NCI-H446 treated with DMSO at 0.1 percent for 48 hours (cell line): ENCODE measurements at regions not wholly inside any gene's neighbourhood (a gene's known extent, or its start where the extent isn't known, plus 50 kb on each side); places are given as distances from the start of the nearest gene placed in this dataset.

Experiments
- DNase-seq: peaks from one replicate; lab custom pipeline; 2025; lab: John Stamatoyannopoulos, UW

DNA sequence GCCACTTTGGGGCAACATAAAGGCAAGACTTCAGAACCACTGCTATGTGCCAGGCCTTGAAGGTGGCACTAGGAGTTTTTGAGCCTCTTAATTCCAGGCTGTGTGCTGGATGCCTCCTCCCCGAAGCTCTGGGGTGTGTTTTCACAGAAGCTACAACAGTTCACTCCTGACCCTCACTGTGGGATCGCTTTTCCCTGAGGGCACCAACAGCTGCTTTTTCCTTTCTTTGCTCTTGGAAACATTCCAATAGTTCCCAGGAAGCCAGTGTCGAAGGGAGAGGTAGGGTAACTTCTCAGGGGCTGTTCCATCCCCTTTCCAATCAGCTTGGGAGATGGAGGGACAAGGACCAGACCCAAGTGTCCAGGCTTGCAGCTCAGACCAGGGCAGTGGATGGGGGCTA, 153.4 kb downstream of the C1orf94 start:
- no peak for DNase-seq

DNA sequence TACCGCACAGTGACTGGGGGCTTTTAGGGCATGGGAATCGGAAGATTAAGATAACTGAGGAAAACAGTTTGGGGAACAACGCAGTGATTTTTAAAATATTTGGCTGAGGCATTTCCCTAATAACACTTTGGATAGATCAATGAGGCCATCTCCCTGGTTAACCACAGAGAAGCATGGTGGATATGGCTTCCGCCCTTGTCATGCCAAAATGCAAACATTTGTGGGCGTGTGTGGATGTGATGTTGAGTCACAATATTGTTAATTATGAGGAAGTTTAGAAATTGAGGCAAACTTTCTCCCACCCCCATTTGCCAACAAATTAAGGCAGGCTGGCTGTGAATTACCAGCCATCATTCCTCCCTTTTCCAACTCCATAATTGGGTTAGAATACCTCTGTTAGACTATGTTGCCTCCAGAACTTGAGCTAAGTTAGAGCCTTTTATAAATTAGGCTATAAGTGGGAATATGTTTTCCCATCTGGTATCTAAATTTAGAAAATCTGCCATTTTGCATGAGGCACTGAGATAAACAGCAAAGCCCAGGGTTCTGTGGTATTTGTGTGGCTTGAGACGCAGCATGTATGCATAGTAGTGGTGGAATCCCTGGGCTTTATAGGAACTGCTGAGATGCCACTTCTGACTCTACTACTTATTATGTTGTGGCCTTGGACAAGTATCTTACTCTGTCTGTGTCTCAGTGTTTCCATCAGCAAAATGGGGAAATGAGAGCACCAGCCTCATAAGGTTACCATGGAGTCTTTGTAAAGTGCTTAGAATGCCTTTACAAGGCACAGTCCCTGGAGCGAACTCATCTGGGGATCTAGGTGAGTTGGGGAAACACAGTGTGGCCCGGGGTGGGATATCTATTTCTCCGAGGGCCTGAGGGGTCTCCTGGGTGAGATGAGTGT, 154.6 kb downstream of the C1orf94 start:
- no peak for DNase-seq

DNA sequence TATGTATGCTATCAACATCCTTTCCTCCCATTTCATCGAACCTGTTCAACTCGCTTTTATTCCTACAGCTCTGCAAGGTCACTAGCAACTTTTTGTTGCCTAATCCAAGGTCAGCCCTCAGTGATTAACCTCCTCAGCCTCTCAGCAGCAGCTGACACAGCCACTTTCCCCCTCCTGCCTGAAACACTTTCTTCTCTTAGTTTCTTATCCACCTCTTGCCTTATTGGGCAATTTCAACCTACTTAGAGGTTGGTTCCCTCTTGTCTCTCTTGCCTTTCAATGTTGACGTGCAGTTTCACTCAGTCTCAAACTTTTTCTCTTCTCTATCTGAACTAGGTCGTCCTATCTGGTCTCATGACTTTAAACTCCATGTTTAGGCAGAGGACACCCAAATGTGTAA, 156.3 kb downstream of the C1orf94 start:
- no peak for DNase-seq

DNA sequence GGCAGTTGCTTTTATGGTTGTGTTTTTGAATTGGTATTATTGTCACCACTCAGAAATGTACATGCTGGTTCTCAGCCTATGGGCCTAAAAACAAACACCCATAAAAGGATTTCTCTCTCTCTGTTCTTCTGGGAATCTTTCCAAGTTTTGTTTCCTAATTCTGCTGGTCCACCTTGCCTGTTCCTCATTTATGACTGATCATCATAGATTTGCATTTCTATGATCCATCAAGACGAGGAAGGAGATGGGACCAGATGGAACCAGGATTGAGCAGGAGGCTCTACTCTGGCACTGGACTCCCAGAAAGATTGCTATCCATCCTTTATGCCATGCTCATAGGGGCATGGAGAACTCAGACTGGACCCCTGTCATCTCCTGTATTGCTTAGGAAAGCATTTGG, 162.2 kb downstream of the C1orf94 start:
- no peak for DNase-seq

DNA sequence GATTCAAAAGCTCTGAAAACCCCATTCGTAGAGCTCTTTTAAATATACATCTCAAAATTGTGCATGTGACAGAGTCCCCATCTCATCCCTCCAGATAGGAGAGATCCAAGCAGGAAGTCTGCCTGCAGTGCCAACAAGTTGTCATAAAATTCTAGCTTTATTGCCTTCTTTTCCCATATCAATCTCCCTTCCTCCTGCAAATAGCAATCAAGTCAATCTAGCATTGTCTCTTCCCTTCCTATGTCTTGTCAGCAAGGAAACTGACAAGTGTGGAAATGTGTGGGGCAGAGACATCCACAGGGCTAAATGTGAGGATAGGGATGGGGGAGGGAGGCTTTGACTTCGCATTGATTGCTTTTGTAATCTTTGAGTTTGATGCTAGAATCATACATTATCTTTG, 165.2 kb downstream of the C1orf94 start:
- no peak for DNase-seq

DNA sequence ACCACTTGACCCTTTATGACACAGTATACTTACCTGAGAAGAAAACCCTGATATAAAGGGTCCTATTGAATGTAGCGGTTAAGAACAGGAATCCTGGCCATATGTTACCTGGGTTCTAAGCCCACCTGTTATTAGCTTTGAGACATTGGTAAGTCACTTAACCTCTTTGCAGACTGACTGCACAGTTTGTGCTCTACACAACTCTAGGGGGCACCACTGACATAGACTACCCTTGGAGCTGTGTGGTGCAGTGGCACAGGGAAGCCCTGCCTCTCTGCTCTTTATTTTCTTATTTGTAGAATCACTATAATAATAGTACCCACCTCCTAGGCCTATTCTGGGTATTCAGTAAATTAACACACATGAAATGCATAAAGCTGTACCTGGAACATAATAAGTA, 165.6 kb downstream of the C1orf94 start:
- DNase-seq, result no peak

DNA sequence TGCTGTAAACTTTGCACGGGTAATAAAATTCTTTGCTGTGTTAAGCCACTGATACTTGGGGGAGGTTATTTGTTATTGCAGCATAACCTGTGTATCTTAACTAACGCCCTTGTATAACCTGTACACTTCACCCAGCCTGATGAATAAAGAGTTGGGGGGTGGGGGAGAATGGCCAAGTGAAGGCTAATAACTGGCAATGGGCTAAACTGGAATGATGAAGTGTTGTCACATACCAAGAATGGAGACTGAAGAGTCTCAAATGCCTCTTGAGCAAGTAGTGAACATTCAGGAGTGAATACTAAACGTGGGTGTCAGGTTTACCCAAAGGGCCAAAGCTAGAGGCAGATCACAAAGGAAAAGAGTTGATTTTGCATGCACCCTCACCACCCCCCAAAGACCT, 169.4 kb downstream of the C1orf94 start:
- no peak for DNase-seq

DNA sequence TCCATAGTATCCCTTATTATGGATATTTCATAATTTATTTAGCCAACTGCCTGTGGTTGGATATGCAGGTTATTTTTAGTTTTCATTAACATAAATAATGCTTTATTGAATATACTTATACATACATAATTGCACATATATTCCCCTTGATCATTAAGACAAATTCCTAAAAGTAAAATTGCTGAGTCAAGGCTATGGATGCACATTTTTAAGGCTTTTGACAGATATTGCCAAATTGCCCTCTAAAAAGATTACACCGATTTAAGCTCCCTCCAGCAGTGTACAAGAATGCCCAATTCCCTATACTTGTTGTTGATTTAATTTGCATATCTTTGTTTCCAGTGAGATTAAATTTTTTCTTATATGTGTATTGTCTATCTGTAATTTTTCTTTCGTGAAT, 176.7 kb downstream of the C1orf94 start:
- DNase-seq, result no peak

DNA sequence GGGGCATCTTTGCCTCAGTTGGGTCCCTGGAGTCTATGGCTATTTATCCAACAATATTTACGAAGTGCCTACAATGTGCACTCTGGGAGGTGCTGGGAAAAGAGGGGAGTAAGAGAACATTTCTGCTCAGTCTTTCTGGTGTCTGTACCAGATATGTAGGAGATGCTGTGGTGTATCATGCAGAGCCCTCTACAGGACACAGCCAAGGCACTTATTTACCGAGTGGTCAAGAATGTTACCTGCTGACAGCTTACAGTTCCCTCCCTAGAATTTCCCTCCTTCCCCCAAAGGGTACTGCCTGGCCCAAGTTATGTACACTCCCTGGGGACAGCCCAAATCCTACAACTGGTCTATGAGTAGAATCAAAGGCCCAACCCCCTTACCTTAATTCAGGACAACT, 177.7 kb downstream of the C1orf94 start:
- no peak for DNase-seq

DNA sequence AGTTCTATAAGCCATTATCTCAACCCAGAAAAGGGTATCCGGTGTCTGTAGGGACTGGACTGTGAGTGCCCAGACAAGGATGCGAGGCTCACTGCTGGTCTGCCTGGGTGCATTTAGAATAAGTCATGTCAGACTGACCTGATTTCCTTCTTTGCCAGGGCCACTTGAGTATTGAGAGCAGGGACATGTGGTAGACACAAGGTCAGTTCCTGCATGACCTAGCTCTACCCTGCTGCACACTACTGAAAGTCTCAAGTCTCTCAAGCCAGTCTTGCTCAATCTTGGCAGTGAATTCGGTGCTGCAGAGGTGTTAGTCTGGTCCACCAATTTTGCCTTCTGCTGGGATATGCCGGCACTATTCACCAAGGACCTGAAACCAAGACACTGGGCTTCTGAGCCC, 180.1 kb downstream of the C1orf94 start:
- DNase-seq, result no peak

DNA sequence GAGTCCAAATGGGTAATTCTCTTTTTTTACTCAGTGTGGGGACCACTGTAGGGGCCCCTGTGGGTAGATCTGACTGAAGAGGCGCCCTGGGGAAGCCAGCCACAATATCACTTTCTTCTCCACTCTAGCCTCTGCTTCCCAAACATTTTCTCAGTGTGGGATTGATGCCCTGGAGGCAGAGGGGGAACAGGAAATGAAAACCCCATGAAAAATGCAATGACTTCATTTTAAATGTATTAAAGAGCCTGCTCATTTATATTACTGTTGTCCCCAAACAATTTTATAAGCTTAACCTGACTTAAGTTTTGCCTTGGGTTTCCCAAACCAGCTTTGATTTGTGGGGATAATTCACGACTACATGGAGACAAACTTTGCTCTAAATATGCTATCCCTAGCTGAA, 181.9 kb downstream of the C1orf94 start:
- no peak for DNase-seq

DNA sequence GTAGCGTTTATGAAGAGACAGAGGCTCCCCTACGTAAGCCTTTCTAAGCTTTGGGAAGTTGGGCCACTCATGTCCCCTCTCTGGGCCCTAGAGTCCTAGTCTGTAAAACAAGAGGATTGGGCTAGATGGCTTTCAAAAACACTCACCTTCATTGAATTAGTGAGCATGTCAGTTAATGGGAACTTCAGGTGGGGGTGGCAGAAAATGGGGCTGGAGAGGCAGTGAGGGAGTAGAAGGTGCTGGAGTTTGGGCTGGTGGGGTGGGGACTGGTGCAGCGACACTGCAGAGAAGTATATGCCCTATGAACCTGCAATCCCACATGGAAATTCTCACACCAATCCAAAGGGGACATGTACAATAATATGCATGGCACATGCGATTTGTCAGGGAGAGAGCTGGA, 182.7 kb downstream of the C1orf94 start:
- no peak for DNase-seq

DNA sequence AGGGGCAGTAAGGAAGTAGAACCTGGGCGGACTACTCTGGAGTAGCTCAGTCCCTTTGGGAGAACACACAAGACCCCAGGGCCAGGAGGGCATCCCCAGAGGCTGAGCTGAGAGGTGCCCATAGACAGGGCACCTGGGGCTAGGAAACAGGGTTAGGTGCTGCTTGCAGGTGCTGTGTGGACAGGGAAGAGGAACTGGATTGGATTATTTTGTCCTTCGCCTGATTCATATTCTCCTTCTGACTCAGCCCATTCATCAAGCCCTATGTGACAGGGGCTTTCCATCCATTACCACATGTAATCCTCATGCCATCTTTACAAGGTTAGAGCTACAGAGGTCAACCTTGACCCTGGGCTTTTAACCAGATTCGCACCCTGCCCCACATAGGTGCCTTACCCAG, 183.9 kb downstream of the C1orf94 start:
- no peak for DNase-seq

DNA sequence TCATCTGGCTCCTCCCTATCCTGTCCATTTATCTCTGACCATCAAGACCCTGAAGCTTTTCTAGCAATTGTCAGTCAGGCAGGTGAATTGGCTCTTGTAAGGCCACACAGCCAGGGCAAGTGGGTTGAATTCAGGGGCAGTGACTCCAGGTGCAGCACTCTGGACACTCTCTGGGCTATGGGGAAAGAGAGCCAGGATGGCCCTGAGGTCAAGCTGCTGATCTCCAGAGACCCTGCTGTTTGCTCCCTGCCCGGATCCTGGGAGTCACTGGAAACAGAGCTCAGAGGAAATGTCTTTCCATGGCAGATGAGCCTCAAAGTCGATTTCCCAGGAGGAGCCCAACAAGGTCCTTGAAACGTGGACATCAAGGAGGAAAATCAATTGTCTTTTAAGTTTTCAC, 184.4 kb downstream of the C1orf94 start:
- DNase-seq, result no peak

DNA sequence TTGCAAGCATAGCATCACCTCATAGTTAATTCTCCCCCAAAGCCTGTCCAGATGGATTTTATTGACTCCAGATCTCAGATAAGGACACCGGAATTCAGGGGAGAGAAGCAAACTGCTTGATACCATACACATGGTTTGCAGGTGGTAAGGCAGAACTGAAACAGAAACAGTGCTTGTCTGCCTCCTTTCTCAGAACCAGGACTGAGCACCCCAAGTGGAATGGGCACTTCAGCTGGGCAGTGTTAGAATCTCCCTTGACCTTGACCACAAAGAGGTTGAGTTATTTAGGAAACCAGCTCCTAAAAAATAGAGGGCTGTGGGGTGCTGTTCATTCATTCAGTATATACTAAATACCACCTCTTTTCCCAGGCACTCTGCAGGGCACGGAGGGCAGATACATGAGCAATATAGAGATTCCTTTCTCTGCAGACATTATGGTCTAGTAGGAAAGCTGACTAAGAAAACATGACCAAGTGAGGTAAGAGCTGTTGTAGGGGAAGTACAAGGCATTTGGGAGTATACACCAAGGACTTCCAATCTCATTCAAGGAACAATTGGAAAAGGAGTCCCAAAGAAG, 185.2 kb downstream of the C1orf94 start:
- no peak for DNase-seq

DNA sequence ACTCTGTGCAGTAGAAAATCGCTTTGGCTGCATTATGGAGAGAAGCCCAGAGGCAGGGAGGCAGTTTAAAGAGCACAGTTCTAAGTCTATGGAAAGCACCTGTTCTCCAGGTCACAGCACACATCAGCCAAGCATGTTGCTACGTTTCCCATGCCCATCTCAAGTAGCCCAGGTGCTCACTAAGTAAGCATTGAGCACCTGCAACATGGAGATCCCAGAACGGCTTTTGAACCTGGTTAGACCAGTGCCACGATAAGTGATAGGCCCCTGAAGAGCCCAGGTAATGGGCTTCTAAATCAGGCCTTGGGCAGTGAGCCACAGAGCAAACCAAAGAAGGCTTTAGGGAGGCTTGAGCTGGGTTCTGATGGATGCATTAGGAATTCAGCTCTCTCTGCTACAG, 186.2 kb downstream of the C1orf94 start:
- DNase-seq, result no peak

DNA sequence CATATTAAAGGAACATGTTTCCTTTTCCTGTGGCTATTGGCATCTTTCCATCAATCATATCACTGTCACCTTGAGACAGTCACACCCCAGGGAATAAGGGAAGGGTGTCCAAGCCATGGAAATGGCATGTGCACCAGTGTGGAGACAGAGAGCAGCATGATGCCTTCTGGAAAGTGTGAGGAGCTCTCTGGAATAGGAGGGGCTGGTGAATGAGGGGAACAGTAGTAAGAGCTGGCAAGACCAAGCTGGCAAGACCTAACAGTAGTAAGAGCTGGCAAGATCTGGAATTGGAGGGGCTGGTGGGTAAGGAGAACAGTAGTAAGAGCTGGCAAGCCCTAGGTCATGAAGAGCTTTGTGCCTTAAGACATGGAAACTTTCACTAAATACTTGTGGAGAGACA, 186.7 kb downstream of the C1orf94 start:
- DNase-seq, result no peak

DNA sequence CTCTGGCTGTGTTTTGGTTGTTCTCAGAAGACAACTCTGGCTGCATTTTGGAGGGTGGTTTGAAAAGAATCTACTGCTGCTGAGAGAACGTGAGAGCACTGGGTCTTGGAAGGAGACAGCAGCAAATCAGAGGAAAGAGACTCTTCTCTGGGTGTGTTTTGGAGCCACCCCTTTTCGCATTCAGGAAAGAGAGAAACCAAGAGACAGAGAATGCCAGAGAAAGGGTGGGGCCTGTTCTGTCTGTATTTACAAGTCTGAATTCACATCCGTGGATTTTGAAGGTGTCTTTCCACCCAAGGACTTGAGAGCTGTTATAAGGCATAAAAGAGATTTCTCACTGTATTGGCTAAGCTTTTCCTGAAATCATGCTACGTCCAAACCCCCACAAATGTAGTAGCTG, 187.2 kb downstream of the C1orf94 start:
- no peak for DNase-seq

DNA sequence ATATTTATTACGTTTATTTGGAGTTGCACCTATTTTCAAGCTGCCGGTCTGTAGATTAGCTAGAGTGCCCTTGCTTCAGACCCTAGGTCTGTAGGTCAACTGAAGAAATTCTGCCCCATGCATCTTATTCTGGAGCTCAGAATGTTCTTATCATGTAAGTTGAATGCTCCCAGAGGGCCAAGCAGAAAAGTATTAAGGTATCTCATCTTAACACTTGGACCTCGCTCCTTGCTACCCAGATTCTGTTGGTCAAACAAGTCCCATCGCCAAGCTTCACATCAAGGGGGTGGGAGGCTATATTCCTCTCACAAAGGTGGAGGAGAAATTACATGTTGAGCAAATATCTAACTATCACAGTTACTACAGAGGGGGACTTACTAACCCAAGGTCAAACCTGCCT, 187.7 kb downstream of the C1orf94 start:
- no peak for DNase-seq

DNA sequence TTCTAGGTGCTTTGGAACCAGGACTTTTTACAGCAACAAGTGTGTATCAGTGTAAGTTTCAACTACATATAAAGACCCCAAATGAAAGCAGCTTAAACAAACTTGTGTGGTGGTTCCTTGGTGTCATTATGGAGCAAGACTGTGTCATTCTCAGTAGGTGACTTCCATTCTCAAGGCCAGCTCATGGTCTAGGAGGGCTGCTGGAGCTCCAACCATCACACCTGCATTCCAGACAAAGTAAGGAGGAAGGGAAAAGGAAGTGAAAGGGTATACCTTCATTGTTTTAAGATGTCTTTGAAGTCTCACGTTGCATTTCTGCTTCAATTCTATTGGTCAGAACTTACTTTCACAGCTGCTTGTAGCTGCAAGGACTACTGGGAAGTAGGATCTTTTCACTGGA, 188.6 kb downstream of the C1orf94 start:
- no peak for DNase-seq

DNA sequence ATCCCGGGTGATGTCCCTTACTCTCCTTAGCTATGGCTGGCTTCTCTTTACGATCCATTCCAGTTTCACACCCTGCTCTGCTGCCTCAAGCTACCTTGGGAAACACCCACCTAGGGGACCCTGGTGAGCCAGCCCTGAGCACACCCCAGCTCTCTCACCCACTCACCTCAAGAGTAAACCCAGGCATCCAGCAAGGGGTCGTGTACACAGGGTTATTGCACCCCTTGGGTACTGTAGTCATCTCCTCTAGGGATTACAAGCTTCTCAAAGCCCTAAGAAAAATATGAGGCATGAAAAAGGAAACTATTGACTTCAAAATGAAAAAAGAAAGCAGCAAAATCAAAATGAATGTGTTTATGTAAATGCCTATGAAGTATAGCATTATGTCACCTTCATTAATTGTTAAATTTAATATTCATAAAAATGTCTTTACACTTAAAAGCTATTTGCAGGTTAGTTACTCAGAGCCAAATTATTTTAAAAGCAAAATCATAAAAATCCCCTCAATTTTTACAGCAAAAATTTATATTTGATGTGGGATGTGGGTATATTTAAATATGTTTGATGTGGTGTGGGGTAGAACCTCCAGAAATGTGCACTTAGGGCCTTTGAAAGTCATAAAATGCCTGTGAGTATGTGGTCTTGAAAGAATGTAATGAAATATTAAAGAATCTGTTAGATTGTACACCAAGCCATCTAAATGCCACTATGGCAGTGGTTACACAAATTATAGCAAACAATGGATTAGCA, 190.3 kb downstream of the C1orf94 start:
- no peak for DNase-seq

DNA sequence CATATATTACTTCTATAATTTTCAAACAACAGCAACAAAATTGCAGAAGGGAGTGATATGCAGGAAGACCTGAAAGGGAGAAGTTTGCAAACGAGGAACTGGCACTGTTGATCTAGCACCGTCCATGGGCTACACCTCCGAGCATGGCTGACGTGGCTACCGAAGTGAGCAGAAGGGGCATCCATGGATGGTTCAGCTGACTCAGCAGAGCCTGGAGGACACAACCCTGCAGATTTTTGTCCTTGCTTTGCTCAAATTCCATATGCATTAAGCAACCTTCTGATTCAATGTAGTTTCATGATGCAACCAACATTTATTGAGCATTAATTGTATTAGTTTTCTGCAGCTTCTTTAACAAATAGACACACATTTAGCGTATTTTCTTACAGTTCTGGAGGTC, 191.2 kb downstream of the C1orf94 start:
- DNase-seq, result no peak
